SK-N-SH treated with all-trans-retinoic acid at 6 μM for 48 hours (cell line): ENCODE measurements at regions not wholly inside any gene's neighbourhood (a gene's known extent, or its start where the extent isn't known, plus 50 kb on each side); places are given as distances from the start of the nearest gene placed in this dataset.

ENCODE experiments used
- BACH2 ChIP-seq: fragments of 250-450 bp; sonication (Bioruptor Pico); IDR thresholded peaks from 2 replicates; pipeline ENCODE4 v1.9.0; 2021; ENCODE audit warnings: mild to moderate bottlenecking, borderline replicate concordance
- CSDC2 ChIP-seq: fragments of 250-450 bp; sonication (Bioruptor Pico); IDR thresholded peaks from 2 replicates; pipeline ENCODE4 v1.5.0; 2020; ENCODE audit warnings: mild to moderate bottlenecking, moderate library complexity
- ISL1 ChIP-seq: fragments of 250-450 bp; sonication (Bioruptor Pico); IDR thresholded peaks from 2 replicates; pipeline ENCODE4 v2.1.2; 2022; ENCODE audit warnings: mild to moderate bottlenecking, moderate library complexity
- PATZ1 ChIP-seq: fragments of 250-450 bp; sonication (Bioruptor Pico); IDR thresholded peaks from 2 replicates; pipeline ENCODE4 v1.8.0; 2020; ENCODE audit warnings: mild to moderate bottlenecking, moderate library complexity, borderline replicate concordance
- PPARA ChIP-seq: fragments of 250-450 bp; sonication (Bioruptor Pico); IDR thresholded peaks from 2 replicates; pipeline ENCODE4 v1.5.0; 2020; ENCODE audit warnings: mild to moderate bottlenecking, borderline replicate concordance
- RARB ChIP-seq: fragments of 250-450 bp; sonication (Bioruptor Pico); IDR thresholded peaks from 2 replicates; pipeline ENCODE4 v1.8.0; 2021; ENCODE audit warnings: mild to moderate bottlenecking, moderate library complexity
- SNAI2 ChIP-seq: fragments of 250-450 bp; sonication (Bioruptor Pico); IDR thresholded peaks from 2 replicates; pipeline ENCODE4 v1.5.0; 2020; ENCODE audit warnings: mild to moderate bottlenecking, moderate library complexity
- ZC3H10 ChIP-seq: fragments of 250-450 bp; sonication (Bioruptor Pico); IDR thresholded peaks from 2 replicates; pipeline ENCODE4 v1.5.1; 2021; ENCODE audit warnings: mild to moderate bottlenecking, moderate library complexity
- ZFP3 ChIP-seq: fragments of 250-450 bp; sonication (Bioruptor Pico); IDR thresholded peaks from 2 replicates; pipeline ENCODE4 v1.5.0; 2020; ENCODE audit warnings: mild to moderate bottlenecking, moderate library complexity
- ZNF565 ChIP-seq: fragments of 450-650 bp; formaldehyde crosslinking; conservative IDR thresholded peaks from 2 replicates; pipeline ENCODE4 v1.5.0; 2020; ENCODE audit warnings: low read depth, mild to moderate bottlenecking, moderate library complexity
- ZNF8 ChIP-seq: fragments of 450-650 bp; formaldehyde crosslinking; IDR thresholded peaks from 2 replicates; pipeline ENCODE4 v1.5.0; 2020; ENCODE audit warnings: mild to moderate bottlenecking, moderate library complexity

- no peak for TF ChIP-seq RARB (CRISPR knock-in tag)
- TF ChIP-seq PATZ1, result no peak
- TF ChIP-seq ISL1, result no peak
- no peak for TF ChIP-seq ZNF565 (CRISPR knock-in tag)
- no peak for TF ChIP-seq BACH2 (CRISPR knock-in tag)
- TF ChIP-seq CSDC2, result no peak
- no peak for TF ChIP-seq ZC3H10
- no peak for TF ChIP-seq ZNF8 (CRISPR knock-in tag)
- TF ChIP-seq PPARA (CRISPR knock-in tag), result no peak
- no peak for TF ChIP-seq ZFP3 (CRISPR knock-in tag)
- no peak for TF ChIP-seq SNAI2 (CRISPR knock-in tag)
Observed at GRCh38 chr2:122713800-122714199, 958.3 kb downstream of the TSN start.
